ENCODE measurements at regions not wholly inside any gene's neighbourhood (a gene's known extent, or its start where the extent isn't known, plus 50 kb on each side); places are given as distances from the start of the nearest gene placed in this dataset.

GRCh38 chr9:14396171-14396570 lies 82.2 kb upstream of the NFIB start:
- DNase-seq (ENCODE audit: low read depth, low spot score), result no peak

- no peak for DNase-seq (ENCODE audit: low read depth, low spot score)
Measured at GRCh38 chr9:14395317-14396082, 81.6 kb upstream of the NFIB start.

GRCh38 chr9:14393418-14393817 lies 79.5 kb upstream of the NFIB start:
- DNase-seq (ENCODE audit: low read depth, low spot score), result no peak

- DNase-seq (ENCODE audit: low read depth, low spot score), result no peak
Measured at GRCh38 chr9:14391620-14392019, 77.7 kb upstream of the NFIB start.

- no peak for DNase-seq (ENCODE audit: low read depth, low spot score)
Measured at GRCh38 chr9:14389657-14390056, 75.7 kb upstream of the NFIB start.

GRCh38 chr9:14389146-14389545 lies 75.2 kb upstream of the NFIB start:
- no peak for DNase-seq (ENCODE audit: low read depth, low spot score)

GRCh38 chr9:14383773-14384172 lies 69.8 kb upstream of the NFIB start:
- no peak for DNase-seq (ENCODE audit: low read depth, low spot score)

GRCh38 chr9:14383294-14383693 lies 69.4 kb upstream of the NFIB start:
- no peak for DNase-seq (ENCODE audit: low read depth, low spot score)

- DNase-seq (ENCODE audit: low read depth, low spot score), result no peak
Measured at GRCh38 chr9:14380061-14380836, 66.3 kb upstream of the NFIB start.

- DNase-seq (ENCODE audit: low read depth, low spot score), result no peak
Measured at GRCh38 chr9:14379280-14379679, 65.3 kb upstream of the NFIB start.

GRCh38 chr9:14373706-14374105 lies 59.8 kb upstream of the NFIB start:
- no peak for DNase-seq (ENCODE audit: low read depth, low spot score)

- DNase-seq (ENCODE audit: low read depth, low spot score), result no peak
Measured at GRCh38 chr9:14373336-14373666, 59.4 kb upstream of the NFIB start.

- peak; percentile 70 for DNase-seq (ENCODE audit: low read depth, low spot score)
Measured at GRCh38 chr9:14372437-14373335, 58.7 kb upstream of the NFIB start.

GRCh38 chr9:14369011-14369410 lies 55.1 kb upstream of the NFIB start:
- no peak for DNase-seq (ENCODE audit: low read depth, low spot score)

GRCh38 chr9:14366076-14366475 lies 52.1 kb upstream of the NFIB start:
- no peak for DNase-seq (ENCODE audit: low read depth, low spot score)

- no peak for DNase-seq (ENCODE audit: low read depth, low spot score)
Measured at GRCh38 chr9:14365670-14366069, 51.7 kb upstream of the NFIB start.
